RKO (cell line): ENCODE measurements at regions not wholly inside any gene's neighbourhood (a gene's known extent, or its start where the extent isn't known, plus 50 kb on each side); places are given as distances from the start of the nearest gene placed in this dataset.
"Not testable (repeated sequence)": the region's sequence is repeated elsewhere in the genome, so short reads cannot be mapped to it uniquely, and the experiment has no call there.

Experiments used
- DNase-seq: peaks from one replicate; pipeline ENCODE4 v3.0.0-alpha.2; 2016; ENCODE audit warnings: low spot score

GRCh38 chr10:3573498-3573897 lies 211.5 kb downstream of the KLF6 start:
- DNase-seq: no peak

GRCh38 chr10:3571310-3571825 lies 213.6 kb downstream of the KLF6 start:
- no peak for DNase-seq

GRCh38 chr10:3570855-3571266 lies 214.1 kb downstream of the KLF6 start:
- no peak for DNase-seq

GRCh38 chr10:3570131-3570729 lies 214.8 kb downstream of the KLF6 start:
- no peak for DNase-seq

DNA sequence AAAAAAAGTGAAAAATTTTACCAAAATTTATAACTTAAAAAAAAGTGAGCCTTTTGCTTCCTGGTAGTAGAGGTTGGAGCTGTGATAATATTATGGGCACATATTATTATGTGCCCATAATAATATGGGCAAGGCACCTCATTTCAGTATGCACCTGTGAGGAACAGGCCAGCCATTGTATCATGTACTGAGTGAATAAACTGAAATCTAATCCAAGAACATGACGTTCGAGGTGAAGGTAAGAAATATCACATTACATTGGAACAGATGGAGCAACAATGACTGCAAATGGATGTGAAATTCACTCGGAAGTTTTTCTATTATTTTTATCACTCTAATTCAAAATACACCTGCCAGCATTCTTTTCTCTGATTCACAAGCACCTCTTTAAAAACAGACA lies 216.0 kb downstream of the KLF6 start:
- DNase-seq: no peak

DNA sequence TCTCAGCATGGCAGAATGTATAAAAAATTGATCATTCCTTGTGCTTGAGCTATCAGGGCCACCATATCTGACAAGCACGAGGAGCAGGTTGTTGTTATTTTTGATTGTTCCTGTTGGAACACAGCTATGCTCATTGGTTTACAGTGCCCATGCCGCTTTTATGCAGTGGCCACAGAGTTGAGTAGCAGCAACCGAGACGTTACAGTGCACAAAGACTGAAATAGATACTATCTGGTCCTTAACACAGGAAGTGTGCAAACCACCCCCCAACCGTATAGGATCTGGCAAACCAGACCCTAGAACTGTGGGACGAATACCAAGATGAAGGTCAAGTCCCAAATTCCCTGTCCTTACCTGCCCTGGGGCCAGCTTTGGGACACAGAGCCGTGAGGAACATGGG lies 216.6 kb downstream of the KLF6 start:
- DNase-seq: no peak

- DNase-seq: no peak
Measured at GRCh38 chr10:3567291-3567963, 217.6 kb downstream of the KLF6 start.

- no peak for DNase-seq
Measured at GRCh38 chr10:3566627-3567026, 218.4 kb downstream of the KLF6 start.

GRCh38 chr10:3564346-3565002 lies 220.5 kb downstream of the KLF6 start:
- DNase-seq: no peak

GRCh38 chr10:3563298-3563697 lies 221.7 kb downstream of the KLF6 start:
- no peak for DNase-seq

DNA sequence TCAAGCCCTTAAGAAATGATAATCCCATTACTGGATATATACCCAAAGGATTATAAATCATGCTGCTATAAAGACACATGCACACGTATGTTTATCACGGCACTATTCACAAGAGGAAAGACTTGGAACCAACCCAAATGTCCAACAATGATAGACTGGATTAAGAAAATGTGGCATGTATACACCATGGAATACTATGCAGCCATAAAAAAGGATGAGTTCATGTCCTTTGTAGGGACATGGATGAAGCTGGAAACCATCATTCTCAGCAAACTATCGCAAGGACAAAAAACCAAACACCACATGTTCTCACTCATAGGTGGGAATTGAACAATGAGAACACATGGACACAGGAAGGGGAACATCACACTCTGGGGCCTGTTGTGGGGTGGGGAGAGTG lies 224.4 kb downstream of the KLF6 start:
- DNase-seq: not testable (repeated sequence)

DNA sequence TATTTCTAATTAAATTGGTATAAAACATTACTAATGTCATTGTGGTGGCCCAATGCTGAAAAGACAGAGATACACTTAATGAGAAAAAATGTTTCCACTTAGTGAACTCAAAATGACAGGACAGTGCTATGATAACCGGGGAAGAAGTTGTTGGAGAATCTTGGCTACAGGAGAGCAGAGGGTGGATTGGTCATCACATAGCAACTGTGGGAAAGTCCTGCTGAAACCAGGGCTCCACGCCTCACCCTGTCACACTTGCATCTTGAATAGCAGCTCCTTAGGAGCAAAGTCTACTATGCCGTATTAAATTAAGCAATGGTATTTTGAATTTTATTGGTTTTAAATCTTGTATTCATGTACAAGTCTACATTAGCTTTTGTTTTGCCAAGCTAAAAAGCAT lies 225.5 kb downstream of the KLF6 start:
- no peak for DNase-seq

GRCh38 chr10:3559011-3559410 lies 226.0 kb downstream of the KLF6 start:
- DNase-seq: no peak

DNA sequence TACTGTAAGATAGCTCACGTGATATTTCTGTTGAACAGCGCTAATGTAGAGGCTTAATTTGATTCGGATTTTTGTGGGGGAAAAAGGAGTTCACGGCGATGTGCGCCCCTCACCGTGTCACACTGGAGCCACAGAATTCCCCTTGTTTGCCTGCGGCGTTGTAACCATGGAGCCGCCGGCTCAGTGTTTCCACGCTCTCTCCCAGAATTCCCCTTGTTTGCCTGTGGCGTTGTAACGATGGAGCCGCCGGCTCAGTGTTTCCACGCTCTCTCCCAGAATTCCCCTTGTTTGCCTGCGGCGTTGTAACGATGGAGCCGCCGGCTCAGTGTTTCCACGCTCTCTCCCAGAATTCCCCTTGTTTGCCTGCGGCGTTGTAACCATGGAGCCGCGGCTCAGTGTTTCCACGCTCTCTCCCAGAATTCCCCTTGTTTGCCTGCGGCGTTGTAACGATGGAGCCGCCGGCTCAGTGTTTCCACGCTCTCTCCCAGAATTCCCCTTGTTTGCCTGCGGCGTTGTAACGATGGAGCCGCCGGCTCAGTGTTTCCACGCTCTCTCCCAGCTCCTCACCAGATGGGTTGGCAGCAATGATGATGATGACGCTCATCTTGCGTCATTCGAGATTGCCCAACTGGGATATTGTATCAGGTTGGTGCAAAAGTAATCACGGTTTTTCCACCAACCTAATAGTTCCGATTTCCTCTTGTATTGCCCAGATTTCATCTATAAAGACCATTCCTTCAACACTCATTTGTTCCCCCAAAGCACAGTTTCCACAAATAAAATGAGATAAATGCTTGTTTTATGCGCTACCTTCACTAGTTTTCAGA lies 228.6 kb downstream of the KLF6 start:
- DNase-seq: not testable (repeated sequence)

DNA sequence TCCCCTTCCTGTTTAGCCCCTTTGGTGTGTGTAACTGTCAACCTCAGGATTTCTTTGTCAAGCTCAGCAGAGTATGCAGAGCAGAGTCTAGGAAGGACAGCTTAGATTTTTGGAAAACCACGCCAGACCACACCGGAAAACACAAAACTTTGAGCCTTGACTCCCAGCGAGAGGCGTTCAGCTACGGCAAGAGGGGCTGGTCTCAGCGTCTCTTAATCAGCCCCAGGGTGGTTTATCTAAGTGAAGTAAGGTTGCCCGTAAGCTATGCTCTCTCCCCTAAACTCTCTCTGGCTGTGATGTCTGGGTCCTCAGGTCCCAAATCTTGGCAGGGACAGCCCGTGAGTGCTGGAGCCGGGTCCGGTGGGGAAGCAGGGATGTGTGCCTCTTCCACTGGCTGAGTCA lies 230.9 kb downstream of the KLF6 start:
- DNase-seq: no peak

DNA sequence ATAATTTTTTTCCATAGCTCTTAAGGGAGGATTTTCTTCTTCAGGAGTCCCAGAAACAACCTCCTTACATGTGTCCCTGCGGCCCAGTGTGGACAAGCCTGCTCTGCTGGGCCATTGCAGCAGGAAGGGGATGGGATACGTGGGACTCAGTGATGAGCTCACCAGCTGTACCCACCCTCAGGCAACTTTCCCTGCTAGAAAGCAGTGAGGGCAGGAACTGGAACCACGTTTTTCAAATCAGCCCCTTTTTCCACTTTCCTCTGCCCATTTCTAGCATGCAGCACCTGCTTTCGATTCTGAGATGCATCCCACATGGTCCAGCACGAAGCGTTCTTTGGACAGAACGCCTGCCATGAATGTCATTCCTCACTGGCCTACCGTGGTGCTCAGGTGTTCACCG lies 232.7 kb downstream of the KLF6 start:
- DNase-seq: no peak

- DNase-seq: no peak
Measured at GRCh38 chr10:3551761-3552160, 233.2 kb downstream of the KLF6 start.

GRCh38 chr10:3549118-3549517 lies 235.9 kb downstream of the KLF6 start:
- DNase-seq: no peak

DNA sequence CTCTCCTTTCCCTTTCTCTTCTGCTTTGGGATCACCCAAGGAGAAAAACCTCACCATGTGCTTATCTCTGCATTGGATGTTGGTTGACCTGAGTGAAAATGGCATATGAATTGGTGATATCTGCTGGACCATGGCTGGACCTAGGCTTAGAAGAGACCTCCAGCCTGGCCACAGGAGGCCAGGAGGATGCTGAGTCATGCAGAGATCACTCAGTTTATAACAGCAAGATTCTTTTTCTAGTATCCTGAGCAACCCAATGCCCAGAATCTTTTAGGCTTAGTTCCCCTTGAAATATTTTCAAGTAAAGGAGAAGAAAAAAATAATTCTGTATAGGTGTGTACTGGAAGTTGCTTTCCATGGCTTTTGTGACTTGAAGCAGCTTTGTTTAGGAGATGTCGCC lies 236.3 kb downstream of the KLF6 start:
- no peak for DNase-seq

GRCh38 chr10:3548076-3548475 lies 236.9 kb downstream of the KLF6 start:
- DNase-seq: no peak

GRCh38 chr10:3544561-3544960 lies 240.4 kb downstream of the KLF6 start:
- DNase-seq: no peak

GRCh38 chr10:3542185-3542611 lies 242.8 kb downstream of the KLF6 start:
- no peak for DNase-seq
